HepG2 (cell line): ENCODE measurements at regions not wholly inside any gene's neighbourhood (a gene's known extent, or its start where the extent isn't known, plus 50 kb on each side); places are given as distances from the start of the nearest gene placed in this dataset.

Source experiments
- ATAC-seq: fragments of 200-7000 bp; cut with Tn5 transposase; 3 replicates; pipeline ENCODE4 v1.9.1; 2020; ENCODE audit warnings: mild to moderate bottlenecking, moderate library complexity
- BruUV-seq: library from RNA; stranded (reverse); fragments of 400-500 nt; replicated peaks from 2 replicates; lab custom pipeline; 2021; lab: Mats Ljungman, UMichigan
- CTCF ChIA-PET: fragments of 300-600 bp; formaldehyde crosslinking; extraction: SDS; loops from one replicate; lab custom pipeline; 2021; ENCODE audit warnings: low total read pairs, inconsistent platforms, low intra/inter-chr PET ratio; lab: Yijun Ruan, JAX
- POLR2A ChIA-PET: fragments of 350-600 bp; sonication (Branson Sonifier 250); formaldehyde crosslinking; loops from one replicate; lab custom pipeline; 2020; ENCODE audit warnings: antibody characterized with exemption, inconsistent platforms; lab: Yijun Ruan, JAX
- DNase-seq: peaks from one replicate; pipeline ENCODE4 v3.0.0-alpha.2; 2015; ENCODE audit warnings: low spot score
- FAIRE-seq: peaks from 3 replicates; lab custom pipeline; 2011; peaks lifted over from hg19 to GRCh38; lab: Jason Lieb, UNC
- H2AFZ ChIP-seq: one replicate; pipeline ENCODE4 v1.6.1; 2011; ENCODE audit warnings: low read length, inconsistent platforms
- H3K27ac ChIP-seq: fragments of 300-600 bp; 3 replicates; pipeline ENCODE4 v1.8.0; 2011; ENCODE audit warnings: mixed run types, mild to moderate bottlenecking, mixed read lengths, low read length, inconsistent platforms; ENCODE audit not compliant: insufficient read depth; ENCODE audit errors: extremely low read length
- H3K27me3 ChIP-seq, 2 experiments: fragments of 200-600 bp in 1 of 2; 2 replicates in 1 of 2; 3 replicates in 1 of 2; pipeline versions ENCODE4 v1.6.0 to v1.8.0; 2011; ENCODE audit warnings: low read length in 2 of 2, mild to moderate bottlenecking in 2 of 2, moderate library complexity in 2 of 2, inconsistent platforms in 1 of 2; ENCODE audit not compliant: insufficient read depth in 2 of 2, control insufficient read depth in 1 of 2
- H3K36me3 ChIP-seq, 2 experiments: fragments of 200-600 bp in 1 of 2; replicated peaks in 1 of 2; 2 replicates in 1 of 2; 3 replicates in 1 of 2; pipeline versions ENCODE4 v1.5.1 to v1.8.0; 2011; ENCODE audit warnings: low read length in 2 of 2, inconsistent platforms in 1 of 2; ENCODE audit not compliant: insufficient read depth in 2 of 2, control insufficient read depth in 1 of 2
- H3K4me1 ChIP-seq: 2 replicates; pipeline ENCODE4 v1.5.1; 2012; ENCODE audit warnings: low read length, inconsistent platforms; ENCODE audit not compliant: insufficient read depth
- H3K4me2 ChIP-seq: 2 replicates; pipeline ENCODE4 v1.6.0; 2011; ENCODE audit warnings: low read depth, low read length, inconsistent platforms
- H3K4me3 ChIP-seq, 3 experiments: fragments of 200-600 bp in 1 of 3; sonication (generic), shearing (Covaris generic) in 1 of 3; replicated peaks in 1 of 3; 2 replicates each; pipeline ENCODE4 v1.5.1; 2011 to 2016; ENCODE audit warnings: low read length in 3 of 3, inconsistent platforms in 2 of 3, low read depth in 2 of 3, mild to moderate bottlenecking in 2 of 3, control low read depth in 1 of 3, mixed read lengths in 1 of 3; ENCODE audit not compliant: insufficient read depth in 1 of 3
- H3K79me2 ChIP-seq: one replicate; pipeline ENCODE4 v1.6.1; 2011; ENCODE audit warnings: low read length, inconsistent platforms; ENCODE audit not compliant: insufficient read depth
- H3K9ac ChIP-seq: 2 replicates; pipeline ENCODE4 v1.6.0; 2011; ENCODE audit warnings: mild to moderate bottlenecking, low read depth, low read length, inconsistent platforms; ENCODE audit not compliant: insufficient read depth
- H3K9me3 ChIP-seq: 2 replicates; pipeline ENCODE4 v1.5.1; 2012; ENCODE audit warnings: mild to moderate bottlenecking, low read length
- H4K20me1 ChIP-seq: 2 replicates; pipeline ENCODE4 v1.6.0; 2011; ENCODE audit warnings: inconsistent platforms, mild to moderate bottlenecking, low read length, moderate library complexity; ENCODE audit not compliant: insufficient read depth
- BCL6 ChIP-seq: IDR thresholded peaks from 2 replicates; pipeline ENCODE4 v1.6.1; 2016; ENCODE audit warnings: missing genetic modification reagents, missing compliant biosample characterization
- EP300 ChIP-seq, 3 experiments: sonication (generic) in 1 of 3; formaldehyde crosslinking in 1 of 3; IDR thresholded peaks; 2 replicates each; pipeline versions ENCODE4 v1.5.1 to v1.6.1; 2011 to 2020; ENCODE audit warnings: low read depth in 2 of 3, low read length in 2 of 3, borderline replicate concordance in 1 of 3, improper control_type of control experiment in 1 of 3, mild to moderate bottlenecking in 1 of 3, missing genetic modification reagents in 1 of 3, moderate library complexity in 1 of 3
- HNF1A ChIP-seq, 2 experiments: sonication (generic) in 1 of 2; formaldehyde crosslinking in 1 of 2; IDR thresholded peaks; 2 replicates each; pipeline versions ENCODE4 v1.4.0 to v1.6.1; 2016 to 2020; ENCODE audit warnings: borderline replicate concordance in 1 of 2, low read depth in 1 of 2, mild to moderate bottlenecking in 1 of 2, missing genetic modification reagents in 1 of 2
- SALL1 ChIP-seq: sonication (generic); formaldehyde crosslinking; IDR thresholded peaks from 2 replicates; pipeline ENCODE4 v1.8.0; 2022; ENCODE audit warnings: mild to moderate bottlenecking, missing genetic modification reagents
- TIGD3 ChIP-seq: sonication (generic); formaldehyde crosslinking; IDR thresholded peaks from 2 replicates; pipeline ENCODE4 v1.5.1; 2020; ENCODE audit warnings: mild to moderate bottlenecking, missing genetic modification reagents, borderline replicate concordance
- YEATS4 ChIP-seq: sonication (generic); formaldehyde crosslinking; IDR thresholded peaks from 2 replicates; pipeline ENCODE4 v1.4.0; 2020; ENCODE audit warnings: missing genetic modification reagents, borderline replicate concordance
- ZNF276 ChIP-seq: sonication (generic); formaldehyde crosslinking; IDR thresholded peaks from 2 replicates; pipeline ENCODE4 v1.4.0; 2020; ENCODE audit warnings: mild to moderate bottlenecking, low read depth, missing genetic modification reagents
- WGBS: methylation state at CpG from one replicate; pipeline ENCODE4 v1.1.6; 2017; ENCODE audit warnings: low lambda C conversion rate; 5-methylcytosine and 5-hydroxymethylcytosine counted together
- in situ Hi-C: cut with HindIII; loops from 2 replicates; pipeline ENCODE4 v1.10.0; 2017; ENCODE audit warnings: low pct_unique_long_range_greater_than_20kb; ENCODE audit not compliant: extremely low pct_ligation_motif_present
- intact Hi-C: fragments of 100-400 bp; cut with micrococcal nuclease; formaldehyde crosslinking; loops from one replicate; pipeline ENCODE4 v1.10.0; 2022; ENCODE audit not compliant: unreplicated experiment

GRCh38 chr2:52308156-52308555 lies 1276.2 kb upstream of the NRXN1 start (continued):
- TF ChIP-seq ZNF276 (no peak), SALL1 (no peak)

- CTCF ChIA-PET: no interaction called here
- Histone ChIP-seq H3K9me3 (peaks cover 68% of the 10 kb centered on the region), H3K4me2 (no peak overlapping the region)
These were observed 1262.7 kb upstream of the NRXN1 start for GRCh38 chr2:52294628-52295027.

GRCh38 chr2:52292801-52293200 lies 1260.9 kb upstream of the NRXN1 start:
- H3K36me3 ChIP-seq: no peaks in the 10 kb centered on the region
- H2AFZ ChIP-seq: no peak overlapping the region
- H3K9ac ChIP-seq: no peak overlapping the region
- no peaks in the 10 kb centered on the region for H3K4me1 ChIP-seq
- no peak overlapping the region for H3K4me2 ChIP-seq
- no peaks in the 10 kb centered on the region for H3K79me2 ChIP-seq
- no peaks in the 10 kb centered on the region for H3K27me3 ChIP-seq
- in situ Hi-C loops: no loop called here
- no peak overlapping the region for H3K4me3 ChIP-seq
- peaks cover 64% of the 10 kb centered on the region for H3K9me3 ChIP-seq
- no TSS peak for BruUV-seq
- ChIA-PET POLR2A (no interaction called here), CTCF (no interaction called here)
- no peaks in the 10 kb centered on the region for H4K20me1 ChIP-seq
- 0% methylated on average over 1 of the region's 1 CpG for WGBS
- no peak for ATAC-seq
- H3K27ac ChIP-seq: no peak overlapping the region
- no peak for FAIRE-seq
- no peak for DNase-seq
- intact Hi-C loops: no loop called here
- TF ChIP-seq TIGD3 (CRISPR knock-in tag) (no peak), EP300 (IDR thresholded peaks at IDR 0.05; ENCODE audit: low read depth in 2 of 2, low read length in 2 of 2) (no peak), EP300 (CRISPR knock-in tag; IDR thresholded peaks at IDR 0.05; ENCODE audit: borderline replicate concordance) (no peak), HNF1A (IDR thresholded peaks at IDR 0.05; ENCODE audit: low read depth) (no peak), HNF1A (CRISPR knock-in tag; IDR thresholded peaks at IDR 0.05; ENCODE audit: borderline replicate concordance) (no peak)

More at GRCh38 chr2:52294628-52295027, 1262.7 kb upstream of the NRXN1 start:
- no peaks in the 10 kb centered on the region for H3K79me2 ChIP-seq
- FAIRE-seq (no peak), DNase-seq (peak; percentile 1), ATAC-seq (no peak)
- in situ Hi-C loops: no loop called here
- H3K27ac ChIP-seq: no peak overlapping the region
- no peaks in the 10 kb centered on the region for H3K36me3 ChIP-seq
- no peaks in the 10 kb centered on the region for H3K4me1 ChIP-seq
- BruUV-seq: no TSS peak
- TF ChIP-seq YEATS4 (no peak), BCL6 (CRISPR knock-in tag) (0 out of 2 replicates have a peak, but pooled peaks have one; percentile 50)
- intact Hi-C loops: no loop called here
- POLR2A ChIA-PET: no interaction called here
- no peaks in the 10 kb centered on the region for H3K27me3 ChIP-seq
- 0% methylated on average over 1 of the region's 1 CpG for WGBS
- H3K9ac ChIP-seq: no peak overlapping the region
- H4K20me1 ChIP-seq: no peaks in the 10 kb centered on the region
- no peak overlapping the region for H3K4me3 ChIP-seq
- H2AFZ ChIP-seq: no peak overlapping the region
